ENCODE measurements at regions not wholly inside any gene's neighbourhood (a gene's known extent, or its start where the extent isn't known, plus 50 kb on each side); places are given as distances from the start of the nearest gene placed in this dataset.

DNA sequence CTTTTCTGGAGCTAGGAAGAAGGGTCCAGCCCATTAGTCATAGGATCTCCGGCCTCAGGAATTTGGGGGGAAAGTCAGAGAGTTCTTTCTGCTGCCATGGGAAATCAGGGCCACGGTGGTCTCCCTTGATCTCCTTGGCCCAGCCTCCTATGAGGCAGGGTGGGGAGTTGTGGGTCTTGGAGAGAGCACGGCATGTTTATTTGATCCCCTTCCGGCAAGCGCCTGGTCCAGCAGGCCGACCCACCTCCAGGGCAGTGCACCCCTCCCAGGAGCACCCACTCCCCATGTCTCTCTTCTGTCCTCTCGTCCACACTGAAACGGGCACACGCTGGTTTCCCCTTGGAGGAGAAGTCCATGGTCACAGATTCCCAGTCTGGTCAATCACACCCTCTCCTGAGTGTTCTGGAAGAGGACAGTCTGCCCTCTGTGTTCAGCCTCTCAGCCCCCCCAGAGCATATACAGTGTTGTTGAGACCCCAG is 464.6 kb upstream of the HS6ST1 start:
- H3K4me1 ChIP-seq (ENCODE audit: control insufficient read depth, low read length), result no peaks in the 10 kb centered on the region
- no peaks in the 10 kb centered on the region for H3K9me3 ChIP-seq (ENCODE audit: control insufficient read depth, insufficient read depth, low read length)
- TF ChIP-seq, protein P1, sequence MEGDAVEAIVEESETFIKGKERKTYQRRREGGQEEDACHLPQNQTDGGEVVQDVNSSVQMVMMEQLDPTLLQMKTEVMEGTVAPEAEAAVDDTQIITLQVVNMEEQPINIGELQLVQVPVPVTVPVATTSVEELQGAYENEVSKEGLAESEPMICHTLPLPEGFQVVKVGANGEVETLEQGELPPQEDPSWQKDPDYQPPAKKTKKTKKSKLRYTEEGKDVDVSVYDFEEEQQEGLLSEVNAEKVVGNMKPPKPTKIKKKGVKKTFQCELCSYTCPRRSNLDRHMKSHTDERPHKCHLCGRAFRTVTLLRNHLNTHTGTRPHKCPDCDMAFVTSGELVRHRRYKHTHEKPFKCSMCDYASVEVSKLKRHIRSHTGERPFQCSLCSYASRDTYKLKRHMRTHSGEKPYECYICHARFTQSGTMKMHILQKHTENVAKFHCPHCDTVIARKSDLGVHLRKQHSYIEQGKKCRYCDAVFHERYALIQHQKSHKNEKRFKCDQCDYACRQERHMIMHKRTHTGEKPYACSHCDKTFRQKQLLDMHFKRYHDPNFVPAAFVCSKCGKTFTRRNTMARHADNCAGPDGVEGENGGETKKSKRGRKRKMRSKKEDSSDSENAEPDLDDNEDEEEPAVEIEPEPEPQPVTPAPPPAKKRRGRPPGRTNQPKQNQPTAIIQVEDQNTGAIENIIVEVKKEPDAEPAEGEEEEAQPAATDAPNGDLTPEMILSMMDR (IDR thresholded peaks at IDR 0.05; ENCODE audit: low read depth, low read length, poor library complexity, severe bottlenecking), result no peak
- no peak for TF ChIP-seq EZH2phosphoT487 (IDR thresholded peaks at IDR 0.05; ENCODE audit: borderline replicate concordance, low read length)
- H3K27ac ChIP-seq (ENCODE audit: low read depth, low read length), result no peak overlapping the region
- H3K27me3 ChIP-seq (ENCODE audit: control insufficient read depth, low read length), result no peaks in the 10 kb centered on the region
- no peaks in the 10 kb centered on the region for H3K9me2 ChIP-seq (replicated peaks; ENCODE audit: control insufficient read depth, low read length)
- H3K4me2 ChIP-seq (ENCODE audit: low read length), result no peak overlapping the region
- no peaks in the 10 kb centered on the region for H3F3A ChIP-seq (ENCODE audit: control insufficient read depth, insufficient read depth)
- no peak overlapping the region for H3K4me3 ChIP-seq (ENCODE audit: low read length)
- H3K36me3 ChIP-seq (ENCODE audit: control insufficient read depth, low read length), result no peaks in the 10 kb centered on the region
- H4K20me1 ChIP-seq (ENCODE audit: control insufficient read depth, insufficient read depth, low read depth, low read length), result no peaks in the 10 kb centered on the region
- H3K79me2 ChIP-seq (ENCODE audit: control insufficient read depth, low read length), result no peaks in the 10 kb centered on the region

DNA sequence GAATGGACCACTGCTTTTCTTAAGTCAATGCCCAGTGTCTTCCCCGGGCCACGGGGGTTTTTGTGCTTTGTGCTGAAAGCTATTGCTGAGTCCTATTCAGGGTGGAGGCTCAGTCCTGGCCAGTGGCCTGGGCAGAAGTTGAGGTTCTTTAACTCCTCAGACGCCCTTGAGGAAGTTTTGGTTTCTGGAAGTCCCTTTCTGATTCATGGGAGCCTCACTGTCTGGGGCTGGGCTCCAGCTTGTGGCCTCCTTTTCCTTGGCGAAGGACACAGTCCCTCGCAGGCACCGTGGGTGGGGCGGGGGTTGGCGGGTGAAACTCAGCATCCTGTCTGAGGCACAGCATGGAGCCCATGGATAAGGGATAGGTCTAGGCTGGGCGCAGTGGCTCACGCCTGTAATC is 465.2 kb upstream of the HS6ST1 start:
- no peak overlapping the region for H3K27ac ChIP-seq (ENCODE audit: low read depth, low read length)
- H3F3A ChIP-seq (ENCODE audit: control insufficient read depth, insufficient read depth), result no peaks in the 10 kb centered on the region
- H3K4me3 ChIP-seq (ENCODE audit: low read length), result no peak overlapping the region
- H3K36me3 ChIP-seq (ENCODE audit: control insufficient read depth, low read length), result no peaks in the 10 kb centered on the region
- H3K4me1 ChIP-seq (ENCODE audit: control insufficient read depth, low read length), result no peaks in the 10 kb centered on the region
- no peaks in the 10 kb centered on the region for H3K27me3 ChIP-seq (ENCODE audit: control insufficient read depth, low read length)
- H3K9me2 ChIP-seq (replicated peaks; ENCODE audit: control insufficient read depth, low read length), result no peaks in the 10 kb centered on the region
- no peaks in the 10 kb centered on the region for H3K9me3 ChIP-seq (ENCODE audit: control insufficient read depth, insufficient read depth, low read length)
- H3K4me2 ChIP-seq (ENCODE audit: low read length), result no peak overlapping the region
- no peak for TF ChIP-seq EZH2phosphoT487 (IDR thresholded peaks at IDR 0.05; ENCODE audit: borderline replicate concordance, low read length)
- TF ChIP-seq, protein P1 (IDR thresholded peaks at IDR 0.05; ENCODE audit: low read depth, low read length, poor library complexity, severe bottlenecking), result no peak
- H4K20me1 ChIP-seq (ENCODE audit: control insufficient read depth, insufficient read depth, low read depth, low read length), result no peaks in the 10 kb centered on the region
- no peaks in the 10 kb centered on the region for H3K79me2 ChIP-seq (ENCODE audit: control insufficient read depth, low read length)

DNA sequence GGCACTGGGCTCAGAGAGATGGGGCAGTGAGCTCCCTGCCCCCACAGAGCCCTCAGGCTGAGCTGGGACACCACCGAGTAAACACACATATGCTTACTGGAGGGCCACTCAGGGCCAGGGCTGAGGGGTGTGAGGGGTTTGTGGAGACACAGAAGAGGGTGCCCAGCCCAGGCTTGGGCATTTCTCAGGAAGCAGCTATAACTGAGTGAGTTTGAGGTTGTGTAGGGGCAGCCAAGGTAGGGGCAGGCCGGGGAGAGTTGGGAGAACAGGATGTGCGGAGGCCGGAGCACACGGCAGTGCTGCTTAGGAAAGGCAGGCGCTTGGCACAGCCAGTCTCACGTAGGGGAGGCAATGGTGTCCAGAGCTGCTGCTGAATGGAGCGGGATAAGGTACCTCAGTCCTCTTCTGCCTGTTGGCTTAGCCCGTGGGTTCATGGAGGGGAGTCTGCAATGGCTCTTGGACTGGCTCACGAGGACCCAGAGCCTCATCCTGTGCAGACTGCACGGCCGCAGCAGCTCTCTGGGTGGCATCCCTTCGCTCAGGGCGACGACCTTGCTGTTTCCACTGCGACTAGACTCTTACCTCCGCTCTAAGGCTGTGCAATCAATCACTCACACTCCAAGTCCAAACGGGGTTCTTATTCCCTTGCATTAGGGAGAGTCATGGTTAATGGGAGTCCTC is 466.1 kb upstream of the HS6ST1 start:
- no peaks in the 10 kb centered on the region for H3K79me2 ChIP-seq (ENCODE audit: control insufficient read depth, low read length)
- no peak overlapping the region for H3K27ac ChIP-seq (ENCODE audit: low read depth, low read length)
- no peaks in the 10 kb centered on the region for H3K27me3 ChIP-seq (ENCODE audit: control insufficient read depth, low read length)
- no peak overlapping the region for H3K4me2 ChIP-seq (ENCODE audit: low read length)
- H4K20me1 ChIP-seq (ENCODE audit: control insufficient read depth, insufficient read depth, low read depth, low read length), result no peaks in the 10 kb centered on the region
- H3K9me2 ChIP-seq (replicated peaks; ENCODE audit: control insufficient read depth, low read length), result no peaks in the 10 kb centered on the region
- no peaks in the 10 kb centered on the region for H3K4me1 ChIP-seq (ENCODE audit: control insufficient read depth, low read length)
- no peaks in the 10 kb centered on the region for H3K36me3 ChIP-seq (ENCODE audit: control insufficient read depth, low read length)
- no peak for TF ChIP-seq EZH2phosphoT487 (IDR thresholded peaks at IDR 0.05; ENCODE audit: borderline replicate concordance, low read length)
- TF ChIP-seq, protein P1 (IDR thresholded peaks at IDR 0.05; ENCODE audit: low read depth, low read length, poor library complexity, severe bottlenecking), result no peak
- H3K4me3 ChIP-seq (ENCODE audit: low read length), result no peak overlapping the region
- H3K9me3 ChIP-seq (ENCODE audit: control insufficient read depth, insufficient read depth, low read length), result no peaks in the 10 kb centered on the region
- no peaks in the 10 kb centered on the region for H3F3A ChIP-seq (ENCODE audit: control insufficient read depth, insufficient read depth)

All from DOHH2 (cell line).